Right lobe of liver (tissue), 6 donors: ENCODE measurements at regions not wholly inside any gene's neighbourhood (a gene's known extent, or its start where the extent isn't known, plus 50 kb on each side); places are given as distances from the start of the nearest gene placed in this dataset.

ENCODE experiments used
- ATAC-seq, 4 donors: fragments of 200-7000 bp; cut with Tn5 transposase; one replicate each; pipeline ENCODE4 v1.9.1; 2020; ENCODE audit warnings: mild to moderate bottlenecking in 4 of 4, moderate library complexity in 4 of 4
- DNase-seq, 3 donors: peaks; one replicate each; pipeline ENCODE4 v3.0.0-alpha.2; 2020
- H3K27ac ChIP-seq, 3 donors: fragments of 200-600 bp; one replicate each; pipeline ENCODE4 v1.8.0; 2022
- H3K27me3 ChIP-seq, 2 donors: fragments of 200-600 bp; one replicate each; pipeline ENCODE4 v1.8.0; 2022
- H3K36me3 ChIP-seq, 4 donors: fragments of 200-600 bp; sonication (generic) in 1 of 4; one replicate each; pipeline versions ENCODE4 v1.5.1 to v1.8.0; 2017 to 2022; ENCODE audit warnings: control low read depth in 1 of 4
- H3K4me1 ChIP-seq, 4 donors: fragments of 200-600 bp; sonication (generic) in 1 of 4; one replicate each; pipeline versions ENCODE4 v1.5.1 to v1.8.0; 2017 to 2022; ENCODE audit warnings: control low read depth in 1 of 4
- H3K4me3 ChIP-seq, 3 donors: fragments of 200-600 bp; one replicate each; pipeline ENCODE4 v1.8.0; 2022
- H3K9me3 ChIP-seq, 4 donors: fragments of 200-600 bp; sonication (generic) in 1 of 4; one replicate each; pipeline versions ENCODE4 v1.5.1 to v1.8.0; 2017 to 2022; ENCODE audit warnings: control low read depth in 1 of 4
- CTCF ChIP-seq, 4 donors: fragments of 200-600 bp in 3 of 4; fragments of 450-650 bp in 1 of 4; IDR thresholded peaks; one replicate each; pipeline versions ENCODE4 v1.5.1 to v1.8.0; 2016 to 2022; ENCODE audit warnings: antibody characterized with exemption in 4 of 4, mild to moderate bottlenecking in 2 of 4
- POLR2A ChIP-seq: fragments of 450-650 bp; IDR thresholded peaks from one replicate; pipeline ENCODE4 v1.6.1; 2017; ENCODE audit warnings: antibody characterized with exemption, mild to moderate bottlenecking
- whole genome bisulfite sequencing: methylation state at CpG from one replicate; pipeline ENCODE4 v1.1.6; 2018; ENCODE audit warnings: low coverage, low lambda C conversion rate; ENCODE audit not compliant: insufficient coverage; ENCODE audit errors: missing lambda C conversion rate; 5-methylcytosine and 5-hydroxymethylcytosine counted together
- intact Hi-C, 2 donors: fragments of 100-400 bp; cut with DNase I; formaldehyde crosslinking; loops; one replicate each; pipeline versions ENCODE4 v1.11.2 to v1.14.1; 2022
- donor health status: DM: no; HTN: yes; CAD: no.
- donor health status: DM: no; HTN: no; CAD: no.
- donor health status: DM: no; HTN: no; CAD: no.
- donor health status: DM: no; HTN: yes; CAD: no.
- donor health status: DM: no; HTN: yes; CAD: no.

- no peak overlapping the region for H3K27ac ChIP-seq
- H3K9me3 ChIP-seq, result no peaks in the 10 kb centered on the region
- no peaks in the 10 kb centered on the region for H3K4me1 ChIP-seq
- ATAC-seq, result no peak
- 64% methylated on average over 2 of the region's 2 CpGs for WGBS
- no peak for DNase-seq
- no peaks in the 10 kb centered on the region for H3K36me3 ChIP-seq
- TF ChIP-seq CTCF (IDR thresholded peaks at IDR 0.05) (no peak), POLR2A (no peak)
- intact Hi-C loops, result no loop called here
- H3K4me3 ChIP-seq, result no peak overlapping the region
- no peaks in the 10 kb centered on the region for H3K27me3 ChIP-seq
Observed at GRCh38 chr2:239887604-239888003, 137.5 kb downstream of the NDUFA10 start.

GRCh38 chr2:239886781-239887180, 138.4 kb downstream of the NDUFA10 start:
- intact Hi-C loops, result no loop called here

GRCh38 chr2:239884875-239885274, 140.3 kb downstream of the NDUFA10 start:
- H3K4me3 ChIP-seq, result no peak overlapping the region
- H3K4me1 ChIP-seq, result no peaks in the 10 kb centered on the region
- no peak overlapping the region for H3K27ac ChIP-seq
- H3K9me3 ChIP-seq, result no peaks in the 10 kb centered on the region
- TF ChIP-seq POLR2A (no peak), CTCF (IDR thresholded peaks at IDR 0.05) (no peak)
- no peaks in the 10 kb centered on the region for H3K27me3 ChIP-seq
- intact Hi-C loops, result no loop called here
- WGBS, result 83% methylated on average over 2 of the region's 2 CpGs
- DNase-seq (no peak), ATAC-seq (no peak)
- no peaks in the 10 kb centered on the region for H3K36me3 ChIP-seq

More at GRCh38 chr2:239886781-239887180, 138.4 kb downstream of the NDUFA10 start:
- no peaks in the 10 kb centered on the region for H3K36me3 ChIP-seq
- no peak for DNase-seq
- H3K9me3 ChIP-seq, result no peaks in the 10 kb centered on the region
- ATAC-seq, result no peak
- TF ChIP-seq CTCF (IDR thresholded peaks at IDR 0.05), result no peak
- TF ChIP-seq POLR2A, result no peak
- H3K27me3 ChIP-seq, result no peaks in the 10 kb centered on the region
- no peak overlapping the region for H3K27ac ChIP-seq
- H3K4me1 ChIP-seq, result no peaks in the 10 kb centered on the region
- H3K4me3 ChIP-seq, result no peak overlapping the region

- 20% methylated on average over 1 of the region's 5 CpGs for WGBS
- H3K4me1 ChIP-seq, result no peaks in the 10 kb centered on the region
- intact Hi-C loops, result no loop called here
- no peak overlapping the region for H3K27ac ChIP-seq
- H3K9me3 ChIP-seq, result no peaks in the 10 kb centered on the region
- DNase-seq, result peak in 1 of 3 donors; percentile 35
- no peak overlapping the region for H3K4me3 ChIP-seq
- no peaks in the 10 kb centered on the region for H3K36me3 ChIP-seq
- no peaks in the 10 kb centered on the region for H3K27me3 ChIP-seq
- ATAC-seq, result no peak
- TF ChIP-seq CTCF (IDR thresholded peaks at IDR 0.05) (no peak), POLR2A (no peak)
Observed at GRCh38 chr2:239884051-239884405, 141.1 kb downstream of the NDUFA10 start.

GRCh38 chr2:239883326-239884050, 141.7 kb downstream of the NDUFA10 start:
- Histone ChIP-seq H3K27ac (no peak overlapping the region), H3K27me3 (no peaks in the 10 kb centered on the region), H3K9me3 (no peaks in the 10 kb centered on the region), H3K36me3 (no peaks in the 10 kb centered on the region), H3K4me3 (no peak overlapping the region), H3K4me1 (no peaks in the 10 kb centered on the region)
- ATAC-seq (no peak), DNase-seq (peak in 1 of 3 donors; percentile 41)
- 0% methylated on average over 1 of the region's 12 CpGs for WGBS
- intact Hi-C loops, result no loop called here
- no peak for TF ChIP-seq CTCF (IDR thresholded peaks at IDR 0.05)
- no peak for TF ChIP-seq POLR2A
